HG03439 (cell line): ENCODE measurements at regions not wholly inside any gene's neighbourhood (a gene's known extent, or its start where the extent isn't known, plus 50 kb on each side); places are given as distances from the start of the nearest gene placed in this dataset.

Experiments
- ATAC-seq: cut with Tn5 transposase; IDR thresholded peaks from one replicate; pipeline ENCODE4 v1.9.1; 2021; ENCODE audit warnings: mild to moderate bottlenecking, moderate library complexity; ENCODE audit not compliant: unreplicated experiment

DNA sequence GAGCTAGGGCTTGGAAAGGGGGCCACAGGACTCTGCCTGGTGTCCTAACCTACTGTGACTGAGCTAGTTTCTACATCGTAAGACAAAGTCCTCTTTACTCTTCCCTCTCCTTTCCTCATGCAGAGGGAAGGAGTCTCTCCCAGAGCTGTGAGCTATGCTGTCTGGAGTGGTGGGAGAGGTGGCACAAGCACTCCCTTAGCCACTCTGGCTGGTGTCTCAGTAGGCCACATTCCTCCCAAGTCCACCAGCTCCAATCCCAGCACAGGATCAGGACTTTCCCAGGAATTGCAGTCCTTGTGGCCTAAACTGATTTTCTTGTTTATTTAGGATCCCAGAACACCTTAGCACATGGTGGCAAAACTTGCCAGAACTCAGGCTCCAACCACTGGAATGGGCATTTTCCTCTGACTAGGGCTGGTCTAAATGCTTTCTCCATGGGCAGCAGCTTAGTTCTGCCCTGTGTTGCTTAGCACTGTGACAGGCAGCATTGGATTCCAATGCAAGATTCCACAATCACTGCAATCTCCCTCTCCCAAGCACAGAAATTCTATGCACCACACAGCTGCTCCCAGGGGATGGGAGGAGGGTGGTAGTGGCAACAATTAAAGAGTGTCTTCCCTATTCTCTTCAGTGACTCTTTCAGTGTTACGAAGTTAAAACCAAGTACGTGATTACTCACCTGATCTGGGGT is 733.3 kb downstream of the HACE1 start:
- no peak for ATAC-seq

DNA sequence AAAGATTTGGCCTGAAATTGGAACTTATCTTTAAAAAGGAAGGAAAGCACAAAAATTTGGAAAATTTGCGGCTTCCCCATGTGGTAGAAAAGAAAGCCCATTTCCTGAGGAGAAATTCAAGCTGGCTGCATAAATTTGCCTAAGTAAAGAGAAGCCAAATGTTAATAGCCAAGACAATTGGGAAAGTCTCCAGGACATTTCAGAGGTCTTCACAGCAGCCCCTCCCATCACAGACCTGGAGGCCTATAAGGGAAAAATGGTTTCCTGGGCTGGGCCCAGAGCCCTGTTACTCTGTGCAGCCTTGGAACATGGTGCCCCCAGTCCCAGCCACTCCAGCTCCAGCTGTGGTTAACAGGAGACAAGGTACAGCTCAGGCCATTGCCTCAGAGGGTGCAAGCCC is 736.5 kb downstream of the HACE1 start:
- no peak for ATAC-seq

DNA sequence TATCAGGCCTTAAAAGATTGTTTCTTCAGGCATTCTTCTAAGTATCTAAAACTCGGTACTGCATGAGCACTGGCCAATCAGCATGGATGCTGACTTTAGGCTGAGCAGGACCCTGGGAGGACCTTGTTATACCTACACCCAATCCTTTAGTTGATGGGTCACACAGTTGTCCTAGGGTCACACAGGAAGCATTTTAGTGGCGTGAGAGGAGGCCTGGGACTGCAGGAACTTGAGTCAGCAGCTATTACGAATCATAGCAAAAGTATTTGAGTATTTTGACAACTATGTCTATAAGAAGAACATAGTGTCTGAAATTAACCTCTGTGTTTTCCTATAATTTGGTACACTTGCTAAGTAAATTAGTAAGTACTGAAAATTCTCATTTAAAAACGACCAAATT is 741.4 kb downstream of the HACE1 start:
- ATAC-seq, result no peak

DNA sequence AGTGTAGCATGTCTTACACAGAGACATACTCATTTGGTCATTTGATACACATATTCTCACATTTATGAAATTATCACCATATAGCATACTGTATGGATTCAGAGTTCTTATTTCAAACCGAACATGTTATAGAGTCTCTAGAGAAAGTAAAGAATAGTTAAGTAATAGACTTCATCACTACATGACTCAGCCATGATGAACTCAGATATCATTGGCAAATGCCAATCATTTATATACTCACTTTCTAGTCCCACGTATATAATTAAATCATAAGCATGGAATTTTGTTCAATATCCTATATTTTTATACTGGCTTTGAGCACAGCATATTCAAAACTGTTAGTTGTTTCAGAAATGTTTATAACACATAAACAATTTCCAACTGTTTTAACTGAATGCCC is 749.9 kb downstream of the HACE1 start:
- no peak for ATAC-seq

DNA sequence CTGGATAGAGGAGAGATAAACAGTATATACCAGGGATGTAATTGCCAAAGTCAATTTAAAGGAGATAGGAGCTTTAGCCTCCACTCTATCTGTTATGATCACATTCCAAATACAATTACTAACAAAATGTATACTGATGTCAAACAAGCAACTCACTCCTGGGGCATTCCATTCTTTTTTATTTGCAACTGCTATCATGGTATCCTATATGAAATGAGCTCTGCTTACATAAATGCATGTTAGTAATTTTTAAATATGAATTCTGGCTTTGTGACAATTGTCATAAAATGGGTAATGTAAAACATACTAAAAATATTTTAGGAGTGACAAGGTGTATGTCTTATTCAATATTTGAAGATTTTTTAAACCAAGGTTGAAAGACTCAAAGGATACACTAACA is 751.1 kb downstream of the HACE1 start:
- ATAC-seq, result no peak

DNA sequence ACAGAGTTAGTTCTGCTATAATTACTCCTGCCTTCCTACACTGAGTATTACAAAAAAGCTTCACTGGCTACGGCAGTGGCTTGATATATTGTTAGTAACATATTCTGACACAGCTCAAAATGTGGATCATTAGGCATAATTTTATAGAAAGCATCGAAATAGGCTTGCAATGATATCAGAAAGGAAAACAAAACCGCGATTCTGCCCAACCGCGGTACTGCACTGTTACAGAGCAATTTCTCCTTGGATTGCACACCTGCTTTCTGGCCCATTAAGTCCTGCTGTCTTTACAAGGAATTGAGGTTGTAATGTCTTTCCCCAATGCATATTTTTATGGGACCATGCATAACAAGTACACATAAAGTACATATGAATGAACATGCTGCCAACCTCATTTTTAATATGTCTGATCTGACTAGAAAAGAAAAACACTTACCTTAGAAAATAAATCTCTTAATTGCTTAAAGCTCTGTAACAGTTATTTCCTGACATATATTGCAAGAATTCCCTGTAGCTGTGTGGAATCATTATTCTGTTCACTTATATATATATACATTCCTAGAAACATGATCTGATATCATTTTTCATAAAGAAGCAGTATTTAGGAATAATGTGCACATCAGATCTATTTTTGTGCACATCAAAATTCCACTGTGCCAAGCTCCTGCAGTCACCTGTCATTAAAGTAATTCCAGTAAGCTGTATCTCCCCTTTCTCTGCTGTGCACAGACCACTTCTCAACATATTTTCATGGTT is 763.9 kb downstream of the HACE1 start:
- ATAC-seq, result no peak

DNA sequence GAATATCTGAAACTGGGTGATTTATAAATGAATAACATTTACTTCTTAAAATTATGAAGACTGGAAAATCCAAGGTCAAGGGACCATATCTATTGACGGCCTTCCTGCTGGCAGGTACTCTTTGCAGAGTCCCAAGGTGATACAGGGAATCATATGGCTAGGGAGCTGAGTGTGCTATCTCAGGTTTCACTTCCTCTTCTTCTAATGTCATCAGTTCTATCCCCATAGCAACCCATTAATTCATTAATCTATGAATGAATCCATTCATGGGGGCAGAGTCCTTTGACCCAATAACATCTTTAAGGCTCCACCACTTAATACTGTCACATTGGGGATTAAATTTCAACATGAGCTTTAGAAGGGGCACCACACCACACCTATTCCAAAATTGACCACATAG is 772.0 kb downstream of the HACE1 start:
- no peak for ATAC-seq

DNA sequence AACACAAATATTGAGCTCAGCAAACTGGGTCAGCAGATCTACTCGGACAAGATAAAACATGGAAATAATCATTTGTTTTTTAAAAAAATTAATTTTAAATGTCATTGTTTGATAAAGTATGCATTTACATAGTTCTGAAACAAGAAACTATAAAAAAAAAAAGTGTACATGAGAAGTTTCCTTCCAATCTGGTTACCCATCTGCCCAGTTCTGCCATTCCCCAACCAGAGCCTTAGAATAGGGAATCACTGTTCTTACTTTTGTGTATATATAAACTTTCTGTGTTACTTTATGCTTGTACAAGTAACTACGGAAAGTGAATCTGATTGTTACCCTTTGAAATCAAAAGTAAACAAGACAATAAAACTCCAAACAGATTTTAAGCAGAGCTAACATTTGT is 791.4 kb downstream of the HACE1 start:
- ATAC-seq, result no peak

DNA sequence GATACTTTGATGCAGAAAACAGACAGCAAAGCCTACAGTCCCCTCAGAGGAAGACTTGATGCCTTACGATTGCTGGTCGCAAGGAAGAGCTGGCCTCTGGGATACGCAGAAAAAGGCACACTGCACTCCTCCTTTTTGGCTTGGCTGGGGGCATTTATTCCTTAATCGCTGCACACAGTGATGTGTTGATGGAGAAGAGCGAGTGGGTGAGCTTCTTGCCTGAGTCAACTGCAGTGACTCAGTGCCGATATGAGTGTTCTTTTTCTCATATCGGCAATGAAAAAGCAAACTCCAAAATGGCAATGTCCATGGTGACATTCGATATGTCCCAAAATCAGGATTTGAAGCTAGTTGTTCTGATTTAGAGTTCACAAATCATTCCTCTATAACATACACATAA is 794.8 kb downstream of the HACE1 start:
- no peak for ATAC-seq

DNA sequence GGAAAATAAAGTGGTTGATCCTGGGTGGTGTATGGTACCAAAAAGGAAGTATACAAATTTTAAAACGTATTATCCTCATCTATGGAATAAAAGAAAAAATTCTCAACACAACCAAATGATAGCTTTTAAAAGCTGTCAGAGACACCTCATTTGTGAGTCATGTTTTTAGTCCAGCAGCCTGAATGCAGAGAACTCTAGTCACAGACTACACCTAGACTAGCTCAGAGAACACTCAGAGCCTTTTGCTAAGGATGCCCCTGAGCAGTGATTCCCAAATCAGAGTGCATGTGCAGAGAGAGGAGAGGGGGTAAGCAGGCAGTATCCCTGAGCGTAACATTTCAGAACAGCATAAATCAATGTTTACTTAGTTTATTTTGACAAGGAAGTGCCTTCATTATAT is 809.3 kb downstream of the HACE1 start:
- ATAC-seq, result no peak

DNA sequence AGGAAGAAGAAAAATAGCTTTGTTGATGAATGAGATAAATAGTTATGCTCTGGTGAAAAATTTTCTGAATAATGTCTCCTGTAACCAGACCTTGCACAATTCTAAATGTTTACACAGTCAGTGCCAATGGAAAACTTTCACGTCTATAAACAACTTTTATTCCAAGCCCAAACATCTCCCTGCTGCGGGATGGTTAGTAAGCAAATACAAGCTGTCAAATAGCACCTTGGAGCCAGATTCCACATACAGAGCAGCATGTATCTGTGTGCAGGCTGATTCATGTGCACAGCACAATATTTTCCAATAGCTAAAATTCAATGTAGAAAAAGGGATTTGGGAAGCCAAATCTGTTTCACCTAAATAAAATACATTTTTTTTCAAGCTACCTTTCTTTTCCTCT is 813.3 kb downstream of the HACE1 start:
- no peak for ATAC-seq

DNA sequence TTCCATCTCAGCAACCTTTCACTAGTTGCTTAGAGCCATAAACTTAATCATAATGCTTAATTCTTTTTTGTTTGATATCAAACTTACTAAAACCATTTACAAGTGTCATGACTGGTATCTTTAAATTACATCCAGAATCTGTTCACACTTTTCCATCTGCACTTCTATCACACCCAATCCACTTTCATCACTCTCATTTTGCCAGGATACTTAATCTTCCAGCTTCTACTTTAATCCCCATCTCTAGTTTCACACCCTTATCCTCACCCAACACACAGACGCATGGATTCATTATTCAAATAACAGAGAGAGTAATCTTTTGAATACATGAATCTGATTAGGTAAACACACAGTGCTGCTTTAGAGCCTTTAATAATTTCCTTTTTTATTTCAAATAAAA is 828.4 kb downstream of the HACE1 start:
- ATAC-seq, result no peak

DNA sequence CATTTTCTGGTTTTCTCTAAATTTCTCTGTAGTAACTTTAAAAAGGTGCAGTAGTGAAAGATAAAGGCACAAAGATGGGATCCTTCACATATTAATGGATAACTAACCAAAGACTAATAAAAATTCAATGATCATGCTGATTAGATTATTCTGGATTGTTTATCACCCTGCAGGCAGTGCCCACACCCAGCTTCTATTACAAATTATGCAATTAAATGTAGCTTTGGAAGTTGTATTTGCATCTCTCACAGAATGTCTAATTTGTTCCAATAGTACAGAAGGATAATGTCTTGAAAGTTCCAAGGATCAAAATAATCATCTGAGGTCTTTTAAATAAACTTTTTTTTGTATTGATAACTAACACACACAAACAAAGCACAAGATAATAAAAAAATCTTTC is 837.6 kb downstream of the HACE1 start:
- no peak for ATAC-seq

DNA sequence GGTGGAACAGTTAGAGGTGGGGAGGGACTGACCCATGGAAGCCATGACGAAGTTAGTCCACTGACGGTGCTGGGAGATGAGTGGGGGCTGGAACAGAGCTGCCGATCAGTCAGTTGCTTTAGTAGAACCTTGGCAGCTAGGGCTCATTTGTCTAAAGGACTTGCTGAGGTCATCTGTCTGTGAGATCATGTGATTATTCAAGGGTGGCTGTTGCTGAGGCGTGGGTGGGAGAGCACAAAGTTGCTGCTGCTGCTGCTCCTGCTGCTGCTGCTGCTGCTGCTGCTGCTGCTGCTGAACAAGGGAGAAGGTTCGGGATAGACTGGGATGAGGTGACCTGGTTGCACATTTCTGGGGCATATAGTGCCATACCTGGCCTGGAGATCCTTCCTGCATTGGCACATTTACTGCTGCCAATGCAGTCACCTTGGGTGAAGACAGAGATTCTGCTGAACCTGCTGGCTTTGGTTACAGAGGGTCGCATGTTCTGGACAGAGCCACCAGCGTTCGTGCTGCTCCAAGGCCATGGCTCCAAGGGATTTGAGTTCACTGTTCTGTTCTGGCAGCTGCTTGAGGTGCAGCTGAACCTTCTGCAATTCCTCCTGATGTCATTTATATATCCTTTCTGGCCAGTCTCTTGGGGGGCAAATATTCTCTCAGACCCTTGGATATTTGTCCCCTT is 840.5 kb downstream of the HACE1 start:
- no peak for ATAC-seq

DNA sequence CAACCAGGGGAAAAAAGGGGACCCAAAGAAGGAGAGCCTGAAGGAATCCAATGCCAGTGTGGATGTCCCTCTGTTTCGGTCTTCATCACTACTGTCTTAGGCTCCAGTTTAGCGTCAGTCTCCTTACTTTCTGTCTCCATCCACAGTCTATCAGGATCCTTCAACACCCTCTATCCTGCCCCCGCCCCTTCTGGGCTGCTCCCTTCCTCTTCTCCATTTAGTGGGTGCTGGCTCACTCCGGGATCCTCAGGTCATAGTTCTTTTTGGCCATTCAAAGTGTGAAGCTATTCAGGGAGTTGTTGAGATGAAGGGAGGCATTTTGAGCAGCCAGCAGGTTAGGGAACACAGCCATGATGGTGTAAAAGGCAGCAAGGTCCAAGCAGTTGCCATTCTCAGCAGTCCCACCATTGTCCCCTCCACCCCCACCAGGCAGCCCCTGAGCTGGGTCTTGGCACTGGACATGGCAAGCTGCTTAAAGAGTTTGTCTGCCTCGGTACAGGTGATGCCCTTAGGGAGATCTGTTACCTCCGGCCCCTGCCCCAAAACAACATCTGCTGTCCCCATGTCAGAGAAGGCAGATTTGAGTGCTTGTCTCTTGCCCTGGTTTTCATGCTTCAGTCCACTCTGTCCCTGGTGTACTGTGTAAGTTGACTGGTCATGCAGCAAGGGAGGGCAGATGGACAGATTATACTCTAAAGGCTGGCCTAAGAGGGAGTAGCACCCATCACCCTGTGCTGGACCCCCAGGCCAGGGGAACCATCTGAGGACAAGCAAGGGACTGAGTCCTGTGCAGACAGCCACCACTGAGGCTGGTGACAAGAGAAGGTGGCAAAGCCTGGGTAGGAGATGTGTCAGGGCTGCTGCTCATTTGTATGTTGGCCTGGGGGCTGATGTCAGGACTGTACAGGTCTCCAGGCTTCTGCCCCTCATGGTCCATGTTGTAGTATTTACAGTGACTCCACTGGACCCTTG is 842.0 kb downstream of the HACE1 start:
- ATAC-seq, result no peak

DNA sequence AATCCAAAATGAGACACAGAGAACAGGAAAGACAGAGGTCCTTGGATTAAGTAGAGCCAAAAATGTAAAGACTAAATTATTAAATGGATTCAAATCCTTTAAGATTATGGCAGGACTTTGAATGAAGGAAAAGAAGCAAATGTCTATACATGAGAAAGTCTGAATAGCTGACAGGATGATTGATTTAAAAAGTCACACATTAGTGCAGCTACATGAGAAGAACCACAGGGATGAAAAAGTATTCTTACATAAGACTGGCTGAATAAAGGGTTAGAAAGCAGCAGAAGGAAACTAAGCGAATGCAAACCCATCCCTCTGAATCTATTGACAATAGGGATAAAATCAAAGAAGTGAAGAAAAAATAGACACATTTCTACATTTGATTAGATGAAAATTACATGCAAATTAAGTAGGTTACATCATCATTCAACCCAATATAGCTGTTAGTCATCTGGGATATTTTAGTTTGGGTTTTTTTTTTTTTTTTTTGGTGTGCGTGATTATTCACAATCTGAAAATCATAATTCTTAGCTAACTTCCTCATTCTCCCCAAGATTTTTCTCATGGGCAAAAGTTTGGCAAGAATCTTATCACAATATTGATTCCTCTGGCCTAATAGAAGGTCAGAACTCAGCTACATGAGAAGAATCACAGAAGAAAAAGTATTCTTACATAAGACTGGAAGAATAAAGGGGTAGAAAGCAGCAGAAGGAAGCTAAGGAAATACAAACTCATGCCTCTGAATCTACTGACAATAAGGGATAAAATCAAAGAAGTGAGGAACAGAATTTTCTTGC is 845.4 kb downstream of the HACE1 start:
- no peak for ATAC-seq

DNA sequence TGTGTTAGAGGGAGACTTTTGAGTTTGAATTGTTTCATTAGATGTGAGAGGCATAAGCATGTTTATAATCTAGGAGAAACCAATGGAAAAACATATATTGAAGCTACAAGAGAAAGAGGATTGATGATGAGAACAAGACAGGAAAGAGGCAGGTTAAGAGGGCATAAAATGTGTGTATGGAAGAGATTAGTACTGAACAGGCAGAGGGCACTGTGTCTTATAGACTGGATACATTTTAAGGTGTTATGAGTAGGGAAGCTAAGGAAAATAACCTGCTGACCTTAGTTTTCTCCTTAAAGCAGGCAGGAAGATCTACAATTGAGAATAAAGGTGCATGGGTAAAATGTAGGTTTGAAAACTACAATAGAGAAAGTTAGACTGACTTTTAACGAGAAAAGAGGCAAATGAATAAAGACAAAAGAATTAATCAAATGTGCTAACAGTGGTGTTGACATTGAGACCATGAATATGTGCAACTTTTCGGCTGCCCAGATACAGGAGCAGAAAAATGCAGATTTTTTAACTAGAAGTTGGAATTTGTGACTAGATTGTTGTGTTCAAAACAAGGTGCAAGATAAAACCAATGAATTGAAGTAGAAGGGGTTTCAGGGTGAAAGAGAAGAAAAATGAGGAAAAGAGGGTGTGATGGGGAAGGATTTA is 846.3 kb downstream of the HACE1 start:
- ATAC-seq, result no peak

DNA sequence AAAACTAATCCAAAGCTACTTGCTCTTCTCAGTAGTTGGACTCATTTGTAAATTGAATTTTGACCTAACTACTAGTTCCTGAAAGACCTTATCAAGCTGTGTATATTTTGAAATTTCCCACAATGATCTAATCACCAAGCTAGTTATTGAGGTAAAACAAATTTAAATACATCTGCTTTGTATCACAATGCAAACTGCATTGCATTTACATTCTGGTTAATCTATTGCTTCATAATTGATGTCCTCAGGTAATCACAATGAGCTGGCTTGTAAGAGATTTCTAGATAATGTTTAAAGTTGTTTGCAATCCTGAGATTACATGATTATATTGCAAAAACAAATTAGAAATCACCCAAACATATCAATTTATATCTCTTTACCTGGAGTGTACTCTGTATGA is 848.8 kb downstream of the HACE1 start:
- no peak for ATAC-seq

DNA sequence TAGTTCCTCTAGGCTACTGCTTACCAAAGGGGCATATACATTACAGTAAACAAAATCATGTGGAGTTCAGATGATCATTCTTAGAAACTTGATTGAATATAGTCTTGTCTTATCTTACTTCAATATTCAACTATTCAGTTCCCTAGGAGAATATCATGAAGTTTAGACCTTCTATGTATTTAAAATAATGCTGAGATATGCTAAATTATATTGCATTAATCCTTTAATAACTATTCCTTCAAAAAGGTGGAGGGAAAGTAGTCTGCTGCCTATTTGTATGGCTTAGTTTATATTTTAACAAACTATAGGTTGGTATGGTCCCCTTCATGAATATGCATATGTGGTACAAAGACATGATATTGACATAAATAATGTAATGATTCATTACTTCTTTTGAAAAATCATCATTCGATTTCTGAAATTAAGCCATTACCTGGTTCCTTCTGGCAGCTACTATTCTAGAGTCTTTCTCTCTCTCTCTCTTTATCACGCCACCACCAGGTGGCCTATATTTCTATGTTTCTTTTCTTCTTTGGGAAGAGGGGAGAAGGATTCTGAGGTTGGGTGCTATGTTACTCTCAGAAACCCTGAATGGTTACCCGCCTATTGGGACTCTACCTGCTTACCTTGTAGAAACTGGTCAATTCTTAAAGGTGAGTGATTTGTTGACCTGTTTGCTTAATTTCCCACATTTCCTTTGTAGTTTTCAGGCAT is 855.8 kb downstream of the HACE1 start:
- ATAC-seq, result no peak
